Prostate gland (tissue), 2 donors: ENCODE measurements at regions not wholly inside any gene's neighbourhood (a gene's known extent, or its start where the extent isn't known, plus 50 kb on each side); places are given as distances from the start of the nearest gene placed in this dataset.

ENCODE experiments used
- POLR2A ChIP-seq: fragments of 450-650 bp; IDR thresholded peaks from one replicate; pipeline ENCODE4 v1.6.1; 2016; ENCODE audit warnings: antibody characterized with exemption, mild to moderate bottlenecking
- POLR2AphosphoS5 ChIP-seq: sonication (generic); formaldehyde crosslinking; IDR thresholded peaks from one replicate; pipeline ENCODE4 v1.6.1; 2017; ENCODE audit warnings: antibody characterized with exemption
- TF ChIP-seq, protein P1 (sequence below), 4 experiments: fragments of 200-600 bp in 2 of 4; fragments of 450-650 bp in 2 of 4; sonication (generic) in 2 of 4; IDR thresholded peaks; 1 replicate in 3 of 4; 2 replicates in 1 of 4; pipeline ENCODE4 v1.5.1; 2016 to 2019; ENCODE audit warnings: antibody characterized with exemption in 4 of 4, mild to moderate bottlenecking in 2 of 4, moderate library complexity in 2 of 4

GRCh38 chr1:69376408-69376807, 191.3 kb upstream of the LRRC7 start:
- TF ChIP-seq, protein P1, sequence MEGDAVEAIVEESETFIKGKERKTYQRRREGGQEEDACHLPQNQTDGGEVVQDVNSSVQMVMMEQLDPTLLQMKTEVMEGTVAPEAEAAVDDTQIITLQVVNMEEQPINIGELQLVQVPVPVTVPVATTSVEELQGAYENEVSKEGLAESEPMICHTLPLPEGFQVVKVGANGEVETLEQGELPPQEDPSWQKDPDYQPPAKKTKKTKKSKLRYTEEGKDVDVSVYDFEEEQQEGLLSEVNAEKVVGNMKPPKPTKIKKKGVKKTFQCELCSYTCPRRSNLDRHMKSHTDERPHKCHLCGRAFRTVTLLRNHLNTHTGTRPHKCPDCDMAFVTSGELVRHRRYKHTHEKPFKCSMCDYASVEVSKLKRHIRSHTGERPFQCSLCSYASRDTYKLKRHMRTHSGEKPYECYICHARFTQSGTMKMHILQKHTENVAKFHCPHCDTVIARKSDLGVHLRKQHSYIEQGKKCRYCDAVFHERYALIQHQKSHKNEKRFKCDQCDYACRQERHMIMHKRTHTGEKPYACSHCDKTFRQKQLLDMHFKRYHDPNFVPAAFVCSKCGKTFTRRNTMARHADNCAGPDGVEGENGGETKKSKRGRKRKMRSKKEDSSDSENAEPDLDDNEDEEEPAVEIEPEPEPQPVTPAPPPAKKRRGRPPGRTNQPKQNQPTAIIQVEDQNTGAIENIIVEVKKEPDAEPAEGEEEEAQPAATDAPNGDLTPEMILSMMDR (IDR thresholded peaks at IDR 0.05) = no peak
- TF ChIP-seq POLR2A (no peak), POLR2AphosphoS5 (no peak)
